ENCODE measurements at regions not wholly inside any gene's neighbourhood (a gene's known extent, or its start where the extent isn't known, plus 50 kb on each side); places are given as distances from the start of the nearest gene placed in this dataset.

DNA sequence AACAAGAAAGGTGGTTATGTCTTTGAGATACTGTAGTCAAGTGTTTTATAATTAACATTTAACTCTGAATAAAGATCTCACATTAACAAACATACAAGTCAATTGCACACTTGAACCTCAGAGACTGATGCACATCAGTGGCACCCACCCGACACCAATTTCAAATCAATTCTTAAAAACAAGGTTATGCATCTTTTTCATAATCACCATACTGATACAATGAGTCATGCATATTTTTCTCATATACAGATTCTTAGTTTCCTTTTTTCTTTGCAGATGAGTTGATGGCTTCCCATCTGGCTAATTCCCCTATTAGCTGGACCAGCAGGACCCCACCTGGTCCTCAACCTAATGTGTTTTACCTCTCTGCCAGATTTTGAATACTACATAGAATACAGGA, 136.2 kb upstream of the RPL34 start:
- TF ChIP-seq POLR2A (IDR thresholded peaks at IDR 0.05; ENCODE audit: low read depth, low read length) (no peak), POLR2AphosphoS5 (IDR thresholded peaks at IDR 0.05; ENCODE audit: low read depth, low read length) (no peak), TAF1 (IDR thresholded peaks at IDR 0.05; ENCODE audit: low read depth, low read length) (no peak)

Data from GM12891 (cell line).